Ovary (tissue), 3 donors: ENCODE measurements at regions not wholly inside any gene's neighbourhood (a gene's known extent, or its start where the extent isn't known, plus 50 kb on each side); places are given as distances from the start of the nearest gene placed in this dataset.

Experiments
- POLR2A ChIP-seq: fragments of 450-650 bp; IDR thresholded peaks from one replicate; pipeline ENCODE4 v1.6.1; 2017; ENCODE audit warnings: antibody characterized with exemption, mild to moderate bottlenecking, moderate library complexity
- TF ChIP-seq, protein P1 (sequence below), 3 donors: fragments of 450-650 bp in 2 of 3; fragments of 200-600 bp in 1 of 3; IDR thresholded peaks; one replicate each; pipeline versions ENCODE4 v1.5.1 to v1.8.0; 2016 to 2022; ENCODE audit warnings: antibody characterized with exemption in 3 of 3, mild to moderate bottlenecking in 1 of 3
- donor health status: DM: no; HTN: no; CAD: no.

- TF ChIP-seq POLR2A, result no peak
- TF ChIP-seq, protein P1, sequence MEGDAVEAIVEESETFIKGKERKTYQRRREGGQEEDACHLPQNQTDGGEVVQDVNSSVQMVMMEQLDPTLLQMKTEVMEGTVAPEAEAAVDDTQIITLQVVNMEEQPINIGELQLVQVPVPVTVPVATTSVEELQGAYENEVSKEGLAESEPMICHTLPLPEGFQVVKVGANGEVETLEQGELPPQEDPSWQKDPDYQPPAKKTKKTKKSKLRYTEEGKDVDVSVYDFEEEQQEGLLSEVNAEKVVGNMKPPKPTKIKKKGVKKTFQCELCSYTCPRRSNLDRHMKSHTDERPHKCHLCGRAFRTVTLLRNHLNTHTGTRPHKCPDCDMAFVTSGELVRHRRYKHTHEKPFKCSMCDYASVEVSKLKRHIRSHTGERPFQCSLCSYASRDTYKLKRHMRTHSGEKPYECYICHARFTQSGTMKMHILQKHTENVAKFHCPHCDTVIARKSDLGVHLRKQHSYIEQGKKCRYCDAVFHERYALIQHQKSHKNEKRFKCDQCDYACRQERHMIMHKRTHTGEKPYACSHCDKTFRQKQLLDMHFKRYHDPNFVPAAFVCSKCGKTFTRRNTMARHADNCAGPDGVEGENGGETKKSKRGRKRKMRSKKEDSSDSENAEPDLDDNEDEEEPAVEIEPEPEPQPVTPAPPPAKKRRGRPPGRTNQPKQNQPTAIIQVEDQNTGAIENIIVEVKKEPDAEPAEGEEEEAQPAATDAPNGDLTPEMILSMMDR (IDR thresholded peaks at IDR 0.05), result no peak
These were observed 360.7 kb upstream of the ZFP64 start for GRCh38 chr20:52552181-52552872.
